Stimulated activated CD8-positive, alpha-beta memory T cell treated with anti-CD3 and anti-CD28 coated beads, Interleukin-7, amount 100 ng/mL, for 48 hours (primary cell): ENCODE measurements at regions not wholly inside any gene's neighbourhood (a gene's known extent, or its start where the extent isn't known, plus 50 kb on each side); places are given as distances from the start of the nearest gene placed in this dataset.

ENCODE experiments used
- DNase-seq, 2 donors: peaks; one replicate each; pipeline ENCODE4 v3.0.0-alpha.2; 2020; ENCODE audit warnings: low read depth in 1 of 2; ENCODE audit errors: extremely low read depth in 1 of 2

DNA sequence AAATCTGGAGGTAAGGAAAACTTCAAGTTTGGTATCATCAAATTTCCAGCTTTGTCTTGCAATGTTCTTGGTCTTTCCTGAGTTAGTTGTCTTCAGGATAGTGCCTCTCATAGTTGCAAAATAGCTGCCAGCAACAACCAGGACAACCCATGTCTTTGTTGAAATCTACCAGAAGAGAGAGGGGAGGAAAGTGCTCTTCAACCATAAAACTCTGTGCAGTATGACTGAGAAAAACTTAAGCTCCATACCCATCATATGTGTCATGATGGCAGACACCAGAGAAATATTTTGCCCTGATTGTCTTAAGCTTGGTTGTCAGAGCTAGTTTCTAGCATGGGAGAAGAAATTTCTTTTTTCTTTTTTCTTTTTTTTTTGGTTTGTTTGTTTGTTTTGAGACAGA is 103.3 kb downstream of the SPRY2 start:
- no peak for DNase-seq

DNA sequence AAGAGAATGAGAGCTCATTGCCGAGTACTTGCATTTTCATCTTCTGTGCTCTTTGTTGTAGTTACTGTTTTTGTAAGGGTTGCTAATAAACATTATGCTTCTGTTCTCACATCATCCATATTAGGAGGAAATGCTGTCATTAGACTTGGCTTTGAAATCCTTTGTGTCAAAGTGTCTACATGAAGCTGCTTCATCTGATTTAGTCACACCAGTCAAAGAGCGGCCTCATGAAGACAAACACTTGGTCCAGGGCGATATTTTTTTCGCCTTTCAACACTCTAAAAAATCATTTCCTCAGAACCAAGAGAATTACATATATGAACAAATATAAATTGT is 105.0 kb downstream of the SPRY2 start:
- no peak for DNase-seq

DNA sequence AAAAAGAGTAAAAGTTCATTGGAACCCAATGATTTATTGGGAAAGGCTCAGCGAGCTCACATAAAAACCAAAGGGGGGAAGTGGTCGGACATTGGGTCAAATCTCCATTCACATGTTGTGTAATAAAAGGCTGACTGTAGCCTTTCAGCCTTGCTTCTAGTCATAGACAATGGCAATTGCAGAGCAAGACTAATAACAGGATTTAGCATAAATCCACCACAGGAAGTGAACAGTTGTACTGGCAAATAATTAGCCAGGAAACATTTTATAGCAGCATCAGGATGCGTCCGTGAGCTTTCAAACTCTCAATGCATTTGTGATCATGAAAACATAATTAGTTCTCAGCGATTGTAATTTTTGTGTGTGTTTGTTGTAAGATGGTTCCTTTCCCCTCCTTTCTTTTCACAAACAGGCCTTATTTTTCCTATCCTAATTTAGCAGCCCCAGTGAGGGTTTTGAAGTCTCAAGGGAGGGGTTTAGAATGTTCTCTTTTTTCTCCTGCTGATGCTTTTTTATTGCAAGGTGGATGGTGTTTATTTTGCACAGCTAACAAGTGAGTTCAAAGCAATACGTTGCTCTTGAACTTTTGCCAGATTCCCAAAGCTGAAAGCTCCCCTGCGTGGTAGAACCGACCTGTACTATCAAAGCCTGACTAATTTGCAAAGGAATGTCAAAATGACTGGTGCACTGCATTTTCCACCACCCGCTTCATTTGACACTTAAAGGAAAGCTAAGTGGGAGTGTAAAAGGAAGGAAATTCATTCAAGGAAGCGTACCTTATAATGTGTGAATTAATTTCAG is 105.6 kb downstream of the SPRY2 start:
- DNase-seq: no peak

DNA sequence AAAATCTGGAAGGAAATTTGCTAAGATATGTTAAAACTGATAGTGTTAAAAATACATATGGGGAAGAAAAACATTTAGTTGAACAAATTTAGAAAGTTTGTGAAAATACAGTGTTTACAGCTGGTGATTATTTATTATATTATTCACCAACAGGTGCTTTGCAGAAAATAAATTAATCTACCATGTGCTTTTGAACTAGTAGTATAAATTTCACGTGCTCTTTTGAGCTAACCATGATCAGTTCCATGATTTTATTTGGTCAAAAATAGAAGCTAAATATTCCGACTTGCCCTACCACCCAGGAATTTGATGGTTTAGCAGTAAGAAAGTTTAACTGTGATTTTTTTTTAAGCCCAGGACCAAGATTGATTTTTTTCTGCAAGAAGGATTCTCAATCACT is 113.3 kb downstream of the SPRY2 start:
- DNase-seq: no peak

DNA sequence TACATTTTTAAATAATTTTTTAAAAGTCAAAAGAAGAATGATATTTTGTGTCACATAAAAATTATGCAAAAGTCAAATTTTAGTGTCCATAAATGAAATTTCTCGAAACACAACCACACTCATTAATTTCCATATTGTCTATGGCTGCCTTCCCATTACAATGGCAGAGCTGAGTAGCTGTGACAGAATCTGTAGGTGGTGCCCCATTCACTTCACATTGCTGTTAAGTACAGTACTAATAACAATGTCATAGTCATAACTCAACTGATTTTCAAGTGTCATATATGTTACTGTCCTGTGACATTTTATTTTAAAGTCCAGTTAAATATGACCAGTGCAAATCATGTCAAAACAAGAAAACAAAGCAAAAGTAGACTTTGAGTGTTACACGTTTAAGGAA is 114.3 kb downstream of the SPRY2 start:
- DNase-seq: no peak

DNA sequence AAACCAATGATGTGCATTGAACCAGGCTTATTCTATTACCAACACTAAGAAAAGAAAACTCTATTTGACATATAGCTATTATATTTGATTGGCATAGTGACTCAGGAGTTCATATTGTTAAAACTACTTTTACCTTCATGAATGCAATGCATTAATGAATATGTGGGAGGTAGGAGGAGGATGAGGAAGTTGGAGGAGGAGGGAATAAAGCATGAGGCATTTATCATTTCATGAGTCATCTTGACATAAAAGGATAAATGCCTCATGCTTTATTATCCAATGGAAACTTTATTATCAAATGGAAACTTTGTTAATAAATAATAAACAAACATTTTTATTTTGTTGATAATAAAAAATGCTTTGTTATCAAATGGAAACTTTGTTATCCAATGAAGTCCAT is 116.5 kb downstream of the SPRY2 start:
- DNase-seq: no peak

DNA sequence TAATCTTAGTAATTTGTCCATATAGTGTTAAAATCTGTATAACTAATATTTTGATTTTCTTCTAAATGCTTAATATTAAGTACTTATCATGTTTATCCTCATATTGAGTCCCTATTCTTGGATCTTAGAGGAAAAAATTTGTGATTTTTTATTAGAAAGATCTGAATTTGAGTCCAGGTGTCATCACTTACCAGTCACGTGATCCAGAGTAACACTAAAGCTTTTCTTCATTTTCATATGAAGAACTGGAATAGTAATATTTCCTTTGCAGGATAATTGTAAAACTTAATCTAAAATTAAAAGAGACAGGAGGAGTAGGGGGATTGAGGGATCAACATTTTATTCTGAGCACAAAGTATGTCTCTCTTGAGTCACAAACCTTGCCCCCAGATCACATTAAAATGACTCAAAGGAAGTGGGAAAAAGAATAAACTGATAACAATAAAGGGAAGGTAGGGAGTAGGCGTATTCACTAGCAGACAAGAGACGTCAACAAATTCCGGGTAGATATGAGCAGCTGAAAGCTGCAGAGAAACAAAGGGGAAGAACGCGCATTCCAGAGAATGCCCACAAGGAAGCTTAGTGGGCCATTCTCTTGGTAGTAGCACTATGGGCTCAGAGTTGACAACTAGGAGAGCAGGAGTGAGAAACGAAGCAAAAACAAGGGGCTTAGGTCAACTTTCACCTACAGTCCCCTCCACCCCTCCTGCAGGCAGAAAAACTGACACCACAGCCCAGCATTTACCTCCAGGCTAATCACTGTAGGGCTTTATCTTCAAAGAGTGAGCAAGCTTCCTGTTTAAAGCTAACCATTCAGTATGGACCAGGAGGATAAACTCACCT is 123.1 kb downstream of the SPRY2 start:
- DNase-seq: no peak

DNA sequence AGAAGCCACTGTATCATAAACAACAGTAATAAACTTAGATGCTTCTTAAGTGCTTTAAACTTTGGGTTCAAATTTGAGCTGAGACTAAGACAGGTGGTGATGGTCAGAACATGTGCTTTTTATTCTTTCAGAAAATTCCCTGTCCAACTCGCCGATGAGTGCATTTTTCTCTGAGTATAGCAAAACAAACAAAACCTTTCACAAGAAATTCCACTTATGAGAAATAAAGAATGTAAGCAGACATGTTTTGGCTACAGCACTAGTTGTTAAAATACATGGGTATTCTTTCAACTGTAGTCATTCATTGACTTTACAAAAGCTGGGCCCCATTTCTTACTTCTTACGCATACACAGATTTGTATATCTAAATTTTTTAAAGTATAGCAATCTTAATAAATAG is 125.6 kb downstream of the SPRY2 start:
- DNase-seq: no peak

DNA sequence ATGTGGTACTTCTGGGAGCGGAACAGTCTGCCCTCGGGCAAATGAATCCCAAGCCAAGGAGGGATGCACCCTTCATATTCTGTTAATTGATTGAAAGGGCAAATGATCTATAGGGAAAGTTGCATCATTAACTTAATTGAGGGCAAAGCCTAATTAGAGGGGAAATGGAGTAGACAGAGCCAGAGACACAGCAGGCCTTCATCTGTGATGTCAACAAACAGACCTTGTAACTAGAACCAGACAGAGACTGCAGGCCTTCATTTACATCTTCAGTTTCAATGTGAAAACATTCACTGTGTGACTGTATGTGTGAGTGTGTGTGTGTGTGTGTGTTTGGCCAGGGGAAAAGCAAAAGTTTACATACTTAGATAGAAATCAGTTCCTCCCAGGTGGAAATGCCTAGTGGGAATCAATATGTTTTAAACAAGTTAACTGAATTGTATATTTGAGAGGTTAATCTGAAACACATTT is 126.4 kb downstream of the SPRY2 start:
- DNase-seq: no peak

DNA sequence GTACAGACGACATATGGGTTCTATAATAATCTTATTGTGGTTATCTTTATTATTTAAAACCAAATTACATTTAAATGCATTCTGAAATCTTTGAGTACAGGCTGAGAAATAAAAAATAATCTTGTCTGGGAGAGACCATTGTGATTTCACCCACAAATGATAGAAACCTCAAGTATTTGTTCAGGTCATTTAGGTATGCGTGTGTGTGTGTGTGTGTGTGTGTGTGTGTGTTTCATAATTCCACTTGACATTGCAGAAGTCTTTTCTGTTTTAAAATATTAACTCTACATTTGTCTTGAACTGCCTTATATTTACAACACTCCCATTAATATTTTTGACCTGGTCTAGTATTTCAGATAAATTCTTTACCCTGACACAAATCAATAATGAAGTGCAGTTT is 126.9 kb downstream of the SPRY2 start:
- no peak for DNase-seq

DNA sequence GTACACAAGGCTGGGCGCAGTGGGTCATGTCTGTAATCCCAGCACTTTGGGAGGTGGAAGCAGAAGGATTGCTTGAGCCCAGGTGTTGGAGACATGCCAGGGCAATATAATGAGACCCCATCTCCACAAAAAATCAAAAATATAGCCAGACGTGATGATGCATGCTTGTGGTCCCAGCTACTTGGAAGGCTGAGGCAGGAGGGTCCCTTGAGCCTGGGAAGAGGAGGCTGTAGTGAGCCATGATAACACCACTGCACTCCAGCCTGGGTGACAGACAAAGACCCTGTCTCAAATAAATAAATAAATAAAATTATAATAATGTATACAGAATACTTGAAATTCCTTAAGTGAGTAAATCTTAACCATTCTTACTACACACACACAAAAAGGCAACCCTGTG is 127.7 kb downstream of the SPRY2 start:
- DNase-seq: no peak

DNA sequence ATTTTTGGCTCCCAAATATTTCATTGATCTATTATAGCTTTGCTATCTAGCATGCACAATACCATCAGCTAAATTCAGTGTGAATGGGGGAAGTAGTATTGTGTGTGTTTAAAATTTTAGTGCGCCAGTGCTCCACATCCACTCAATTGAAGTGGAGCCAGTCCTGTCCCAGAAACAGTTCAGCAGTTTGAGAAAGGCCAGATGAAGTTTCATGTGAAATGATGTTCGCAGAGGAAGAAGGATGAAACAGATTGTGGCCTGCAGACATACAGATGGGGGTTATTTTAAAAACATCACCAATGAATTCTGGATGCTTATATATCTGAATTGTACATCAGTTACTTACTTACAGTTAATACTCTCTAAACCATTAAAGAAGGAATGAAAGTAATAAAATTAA is 129.4 kb downstream of the SPRY2 start:
- DNase-seq: no peak

DNA sequence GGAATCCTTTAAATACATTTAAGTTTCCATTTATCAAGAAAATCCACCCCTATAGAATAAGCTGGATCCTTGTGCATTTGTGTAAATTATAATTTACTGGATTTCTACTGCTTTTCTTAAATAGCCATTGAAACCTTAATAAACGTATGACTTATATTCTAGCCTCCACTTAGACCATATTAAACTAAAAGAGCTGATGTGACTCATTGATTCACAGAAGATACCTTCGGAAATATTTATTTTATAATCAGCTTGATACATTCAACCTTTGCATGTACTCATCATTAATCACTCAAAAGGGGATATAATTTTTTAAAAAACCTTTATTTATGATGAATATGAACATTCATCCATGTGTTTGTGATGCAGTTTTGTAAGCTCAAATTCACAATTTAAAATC is 136.3 kb downstream of the SPRY2 start:
- no peak for DNase-seq

DNA sequence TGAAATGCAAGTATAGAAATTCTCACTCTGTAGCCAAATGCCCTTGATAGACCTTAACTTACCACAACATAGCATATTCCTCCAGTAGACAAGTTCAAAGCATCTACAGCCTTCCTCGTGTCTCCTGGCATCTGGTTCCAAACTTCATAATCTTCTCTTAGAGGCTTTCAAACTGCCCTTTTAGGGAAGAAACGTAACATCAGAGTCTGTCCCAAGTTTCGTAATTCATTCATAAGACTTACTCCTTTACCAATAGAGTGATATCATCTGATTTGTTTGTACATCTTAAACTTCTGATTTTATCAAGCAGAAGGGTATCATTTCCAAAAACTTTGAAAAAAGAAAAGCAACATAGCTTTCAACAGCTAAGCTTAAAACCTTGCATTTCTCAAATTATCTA is 137.4 kb downstream of the SPRY2 start:
- DNase-seq: no peak

DNA sequence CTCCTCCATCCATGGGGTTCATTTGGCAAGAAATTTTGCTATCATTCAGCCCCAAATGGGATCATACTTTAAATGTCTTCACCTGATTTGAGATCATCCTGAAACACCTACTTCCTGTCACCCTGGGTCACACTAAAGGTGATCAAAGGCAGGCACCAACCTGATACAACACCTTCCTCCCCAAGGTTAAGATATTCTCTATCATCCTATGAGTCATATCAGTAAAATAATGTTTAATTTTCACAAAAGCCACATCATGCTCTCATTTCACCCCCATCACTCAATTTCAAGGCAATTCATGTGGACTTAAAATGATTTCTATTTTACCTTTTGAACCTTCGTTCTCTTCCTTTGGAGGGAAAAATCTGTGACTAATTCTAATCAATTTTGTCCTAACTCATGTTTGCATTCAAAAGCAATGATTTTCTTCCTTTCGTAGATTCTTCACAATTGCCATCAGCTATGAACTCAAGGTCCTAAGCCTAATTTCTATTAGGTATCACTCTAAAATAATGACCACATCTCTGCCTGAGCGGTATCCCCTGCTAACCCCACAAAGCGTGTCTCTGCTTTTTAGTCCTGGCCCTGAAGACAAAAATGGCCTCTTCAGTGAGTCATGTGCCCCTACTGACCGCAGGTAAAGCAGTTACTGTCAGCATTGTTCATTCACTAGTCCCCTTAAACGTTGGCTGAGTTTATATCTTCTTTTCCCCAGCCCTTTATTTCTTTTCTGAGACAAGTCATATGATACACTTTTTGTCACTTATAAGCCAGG is 139.0 kb downstream of the SPRY2 start:
- no peak for DNase-seq

DNA sequence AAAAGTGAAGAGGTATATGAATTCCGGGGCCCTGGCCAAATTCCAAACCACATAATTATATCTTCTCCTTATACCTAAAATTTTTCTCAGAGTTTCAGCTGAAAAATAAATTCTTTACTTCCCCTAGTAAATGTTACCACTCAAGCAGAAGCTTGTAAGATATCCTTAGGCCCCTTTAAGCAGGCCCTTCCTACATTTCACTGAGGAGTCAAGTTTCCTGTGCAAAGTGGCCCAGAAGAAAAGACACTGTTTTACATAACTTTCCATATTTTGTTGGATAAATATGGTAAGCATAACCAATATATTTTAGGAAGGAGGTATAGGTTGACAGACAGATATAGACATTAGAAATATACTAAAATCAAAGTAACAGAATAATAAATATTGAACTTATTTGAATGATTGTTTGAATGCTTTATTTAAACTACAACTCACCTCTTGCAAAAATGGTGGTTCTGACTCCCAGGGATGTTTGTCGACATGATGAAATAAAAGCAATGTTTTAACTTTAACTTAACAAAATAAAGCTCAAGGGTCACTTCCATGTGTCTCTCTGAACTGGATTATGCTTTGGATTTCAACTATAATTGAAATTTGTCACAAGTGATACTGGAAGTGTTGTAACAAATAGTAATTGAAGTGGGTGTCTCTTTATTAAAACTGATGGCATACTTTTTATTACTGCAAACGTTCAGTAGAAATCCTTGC is 141.2 kb downstream of the SPRY2 start:
- DNase-seq: no peak

DNA sequence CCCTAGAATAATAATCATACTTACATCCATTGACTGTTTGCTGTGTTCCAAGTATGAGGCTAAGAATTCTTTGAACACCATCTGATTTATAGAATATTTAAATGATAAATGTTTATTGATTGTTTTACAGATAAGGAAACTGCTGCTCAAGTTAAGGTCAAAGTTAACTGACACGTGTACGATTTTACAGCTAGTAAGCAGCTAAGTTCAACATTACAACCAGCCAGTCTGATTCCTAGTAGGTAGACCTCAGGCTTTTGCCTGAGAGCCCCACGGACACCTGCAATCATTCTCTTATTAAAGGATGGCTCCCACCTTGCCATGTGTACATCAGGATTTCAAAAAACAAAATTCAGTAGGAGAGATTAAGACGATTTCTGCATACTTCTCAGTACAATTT is 141.9 kb downstream of the SPRY2 start:
- DNase-seq: no peak

DNA sequence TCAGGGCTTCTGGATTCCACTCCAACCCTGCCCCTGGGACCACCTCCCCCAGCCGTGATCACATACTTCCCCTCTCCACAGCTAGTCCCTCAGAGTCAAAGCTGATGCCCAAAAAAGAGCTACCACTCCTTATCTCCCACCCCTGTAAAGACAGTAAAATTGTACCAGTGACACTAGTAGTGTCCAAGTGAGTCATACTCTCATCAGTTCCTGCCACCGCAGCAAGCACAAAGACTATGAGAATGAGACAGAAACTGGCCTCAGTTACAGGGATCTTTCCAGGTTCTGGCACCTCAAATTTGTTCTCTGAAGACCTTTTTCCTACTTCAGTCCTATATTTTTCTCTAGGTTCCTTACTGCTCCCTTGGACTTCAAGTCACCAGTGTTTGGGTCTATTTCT is 144.2 kb downstream of the SPRY2 start:
- no peak for DNase-seq

DNA sequence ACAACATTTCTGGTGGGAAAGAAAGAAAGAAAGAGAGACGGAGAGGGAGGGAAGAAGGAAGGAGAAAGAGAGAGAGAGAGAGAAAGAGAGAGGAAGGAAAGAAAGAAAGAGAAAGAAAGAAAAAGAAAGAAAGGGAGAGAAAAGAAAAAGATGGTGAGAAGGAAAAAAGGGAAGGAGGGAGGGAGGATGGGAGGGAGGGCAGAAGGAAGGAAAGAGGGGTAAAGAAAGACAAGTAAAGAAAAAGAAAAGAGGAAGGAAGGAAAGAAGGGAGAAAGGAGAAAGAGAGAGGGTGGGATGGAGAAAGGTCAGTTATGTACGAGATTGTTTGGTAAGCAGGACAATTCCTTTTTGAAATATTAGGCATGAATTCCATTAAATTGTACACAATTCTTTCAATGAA is 145.3 kb downstream of the SPRY2 start:
- DNase-seq: no peak

DNA sequence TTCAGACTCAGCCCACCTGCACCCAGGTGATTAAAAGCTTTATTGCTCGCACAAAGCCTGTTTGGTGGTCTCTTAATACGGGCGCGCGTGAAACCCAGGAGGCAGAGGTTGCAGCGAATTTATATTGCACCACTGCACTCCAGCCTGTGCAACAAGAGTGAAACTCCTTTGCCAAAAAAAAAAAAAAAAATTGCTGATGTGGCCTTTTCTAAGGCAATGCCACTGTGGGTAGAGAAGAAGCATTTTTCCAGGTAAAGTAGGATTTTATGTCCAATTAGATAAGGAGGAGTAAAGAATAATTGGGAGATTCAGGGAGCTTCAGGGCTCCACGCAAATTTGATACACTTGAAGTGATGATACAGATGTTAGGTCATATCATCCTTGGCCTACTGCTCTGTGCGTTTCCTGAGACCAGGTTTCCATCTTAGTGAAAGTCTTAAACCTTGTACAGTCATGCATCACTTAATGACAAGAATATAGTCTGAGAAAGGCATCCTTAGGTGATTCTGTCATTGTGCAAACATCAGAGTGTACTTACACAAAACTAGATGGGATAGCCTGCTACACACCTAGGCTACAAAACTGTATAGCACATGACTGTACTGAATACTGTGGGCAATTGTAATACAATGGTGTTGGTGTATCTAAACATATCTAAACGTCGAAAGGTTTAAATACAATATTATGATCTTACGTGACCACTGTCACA is 150.9 kb downstream of the SPRY2 start:
- DNase-seq: no peak
